Keratinocyte (primary cell): ENCODE measurements at regions not wholly inside any gene's neighbourhood (a gene's known extent, or its start where the extent isn't known, plus 50 kb on each side); places are given as distances from the start of the nearest gene placed in this dataset.

ENCODE experiments used
- DNase-seq: peaks from one replicate; pipeline ENCODE4 v3.0.0-alpha.2; 2011; ENCODE audit warnings: low read depth, missing footprints, low spot score
- FAIRE-seq: peaks from 2 replicates; lab custom pipeline; 2011; peaks lifted over from hg19 to GRCh38; lab: Jason Lieb, UNC
- H2AFZ ChIP-seq: 2 replicates; pipeline ENCODE4 v1.6.0; 2012; ENCODE audit warnings: low read length, control low read depth, inconsistent platforms; ENCODE audit not compliant: control insufficient read depth
- H3K27ac ChIP-seq: 2 replicates; pipeline ENCODE4 v1.5.1; 2011; ENCODE audit warnings: low read length; ENCODE audit not compliant: control insufficient read depth, insufficient read depth
- H3K27me3 ChIP-seq: 3 replicates; pipeline ENCODE4 v1.6.0; 2011; ENCODE audit warnings: low read length; ENCODE audit not compliant: control insufficient read depth, insufficient read depth; ENCODE audit errors: extremely low read depth
- H3K36me3 ChIP-seq, 2 experiments: 2 replicates in 1 of 2; 3 replicates in 1 of 2; pipeline ENCODE4 v1.5.1; 2011; ENCODE audit warnings: low read length in 2 of 2, mild to moderate bottlenecking in 1 of 2; ENCODE audit not compliant: control insufficient read depth in 2 of 2, insufficient read depth in 2 of 2; ENCODE audit errors: extremely low read depth in 1 of 2
- H3K4me1 ChIP-seq: 3 replicates; pipeline ENCODE4 v1.5.1; 2011; ENCODE audit warnings: low read length; ENCODE audit not compliant: control insufficient read depth, insufficient read depth; ENCODE audit errors: extremely low read depth
- H3K4me2 ChIP-seq: 3 replicates; pipeline ENCODE4 v1.6.0; 2011; ENCODE audit warnings: low read depth, low read length; ENCODE audit not compliant: control insufficient read depth, insufficient read depth; ENCODE audit errors: extremely low read depth
- H3K4me3 ChIP-seq, 3 experiments: fragments of 200-600 bp in 1 of 3; sonication (generic) in 1 of 3; 2 replicates in 2 of 3; 3 replicates in 1 of 3; pipeline ENCODE4 v1.5.1; 2011 to 2016; ENCODE audit warnings: low read length in 3 of 3, mild to moderate bottlenecking in 3 of 3, control low read depth in 2 of 3, inconsistent platforms in 1 of 3, low read depth in 1 of 3, mixed read lengths in 1 of 3, mixed run types in 1 of 3, moderate library complexity in 1 of 3; ENCODE audit not compliant: control insufficient read depth in 2 of 3, insufficient read depth in 2 of 3; ENCODE audit errors: extremely low read depth in 1 of 3
- H3K79me2 ChIP-seq: 2 replicates; pipeline ENCODE4 v1.6.0; 2012; ENCODE audit warnings: low read length; ENCODE audit not compliant: control insufficient read depth, insufficient read depth
- H3K9ac ChIP-seq: 3 replicates; pipeline ENCODE4 v1.6.0; 2011; ENCODE audit warnings: low read length; ENCODE audit not compliant: control insufficient read depth, insufficient read depth; ENCODE audit errors: extremely low read depth
- H3K9me1 ChIP-seq: 3 replicates; pipeline ENCODE4 v1.6.0; 2011; ENCODE audit warnings: low read length; ENCODE audit not compliant: control insufficient read depth, insufficient read depth; ENCODE audit errors: extremely low read depth
- H3K9me3 ChIP-seq: 2 replicates; pipeline ENCODE4 v1.5.1; 2012; ENCODE audit warnings: low read depth, low read length; ENCODE audit not compliant: control insufficient read depth
- H4K20me1 ChIP-seq: 3 replicates; pipeline ENCODE4 v1.6.0; 2011; ENCODE audit warnings: low read length; ENCODE audit not compliant: control insufficient read depth, insufficient read depth; ENCODE audit errors: extremely low read depth
- EZH2 ChIP-seq: IDR thresholded peaks from one replicate; pipeline ENCODE4 v1.6.1; 2012; ENCODE audit warnings: inconsistent platforms, mild to moderate bottlenecking, low read length, moderate library complexity
- dilution Hi-C: fragments of 300-500 bp; cut with MboI; formaldehyde crosslinking; loops from one replicate; pipeline ENCODE4 v1.7.0; 2020; ENCODE audit warnings: low sequenced_read_pairs; ENCODE audit not compliant: extremely low pct_ligation_motif_present
- TF ChIP-seq, protein P1 (sequence below), 3 experiments: IDR thresholded peaks in 1 of 3; conservative IDR thresholded peaks in 1 of 3; optimal IDR thresholded peaks in 1 of 3; 2 replicates in 2 of 3; 3 replicates in 1 of 3; pipeline versions ENCODE3 to v1.5.1; 2011; ENCODE audit warnings: low read length in 3 of 3, mild to moderate bottlenecking in 3 of 3, moderate library complexity in 2 of 3, control low read depth in 1 of 3, inconsistent platforms in 1 of 3; ENCODE audit not compliant: insufficient read depth in 2 of 3; ENCODE audit errors: extremely low read depth in 1 of 3

- Histone ChIP-seq H3K4me1 (peaks cover 5% of the 10 kb centered on the region), H3K79me2 (no peaks in the 10 kb centered on the region), H3K27ac (no peak overlapping the region), H3K9me3 (no peaks in the 10 kb centered on the region), H4K20me1 (no peaks in the 10 kb centered on the region), H3K4me3 (no peak overlapping the region), H2AFZ (no peak overlapping the region), H3K9ac (no peak overlapping the region), H3K9me1 (no peaks in the 10 kb centered on the region), H3K4me2 (no peak overlapping the region), H3K27me3 (peaks cover 32% of the 10 kb centered on the region), H3K36me3 (no peaks in the 10 kb centered on the region)
- FAIRE-seq (no peak), DNase-seq (no peak)
- TF ChIP-seq, protein P1, sequence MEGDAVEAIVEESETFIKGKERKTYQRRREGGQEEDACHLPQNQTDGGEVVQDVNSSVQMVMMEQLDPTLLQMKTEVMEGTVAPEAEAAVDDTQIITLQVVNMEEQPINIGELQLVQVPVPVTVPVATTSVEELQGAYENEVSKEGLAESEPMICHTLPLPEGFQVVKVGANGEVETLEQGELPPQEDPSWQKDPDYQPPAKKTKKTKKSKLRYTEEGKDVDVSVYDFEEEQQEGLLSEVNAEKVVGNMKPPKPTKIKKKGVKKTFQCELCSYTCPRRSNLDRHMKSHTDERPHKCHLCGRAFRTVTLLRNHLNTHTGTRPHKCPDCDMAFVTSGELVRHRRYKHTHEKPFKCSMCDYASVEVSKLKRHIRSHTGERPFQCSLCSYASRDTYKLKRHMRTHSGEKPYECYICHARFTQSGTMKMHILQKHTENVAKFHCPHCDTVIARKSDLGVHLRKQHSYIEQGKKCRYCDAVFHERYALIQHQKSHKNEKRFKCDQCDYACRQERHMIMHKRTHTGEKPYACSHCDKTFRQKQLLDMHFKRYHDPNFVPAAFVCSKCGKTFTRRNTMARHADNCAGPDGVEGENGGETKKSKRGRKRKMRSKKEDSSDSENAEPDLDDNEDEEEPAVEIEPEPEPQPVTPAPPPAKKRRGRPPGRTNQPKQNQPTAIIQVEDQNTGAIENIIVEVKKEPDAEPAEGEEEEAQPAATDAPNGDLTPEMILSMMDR (optimal IDR thresholded peaks at IDR 0.05 in 1 of 3, IDR thresholded peaks at IDR 0.05 in 1 of 3, conservative IDR thresholded peaks at IDR 0.05 in 1 of 3; ENCODE audit: extremely low read depth in 1 of 3, insufficient read depth in 2 of 3, low read length in 3 of 3): no peak
- TF ChIP-seq EZH2: no peak
- dilution Hi-C loops: no loop called here
Observed at GRCh38 chr3:124587053-124587408, 143.2 kb upstream of the UMPS start.

- dilution Hi-C loops: no loop called here
Observed at GRCh38 chr3:124588036-124588435, 142.2 kb upstream of the UMPS start.

More at GRCh38 chr3:124588036-124588435, 142.2 kb upstream of the UMPS start:
- H3K36me3 ChIP-seq: no peaks in the 10 kb centered on the region
- DNase-seq: no peak
- H3K79me2 ChIP-seq: no peaks in the 10 kb centered on the region
- H2AFZ ChIP-seq: no peak overlapping the region
- no peak for FAIRE-seq
- TF ChIP-seq EZH2: no peak
- TF ChIP-seq, protein P1 (optimal IDR thresholded peaks at IDR 0.05 in 1 of 3, IDR thresholded peaks at IDR 0.05 in 1 of 3, conservative IDR thresholded peaks at IDR 0.05 in 1 of 3; ENCODE audit: extremely low read depth in 1 of 3, insufficient read depth in 2 of 3, low read length in 3 of 3): no peak
- H3K4me2 ChIP-seq: no peak overlapping the region
- H3K9me1 ChIP-seq: no peaks in the 10 kb centered on the region
- peaks cover 32% of the 10 kb centered on the region for H3K27me3 ChIP-seq
- H3K4me3 ChIP-seq: no peak overlapping the region
- H3K9ac ChIP-seq: no peak overlapping the region
- H4K20me1 ChIP-seq: no peaks in the 10 kb centered on the region
- H3K4me1 ChIP-seq: peaks cover 14% of the 10 kb centered on the region
- H3K9me3 ChIP-seq: no peaks in the 10 kb centered on the region
- no peak overlapping the region for H3K27ac ChIP-seq
